ENCODE measurements at regions not wholly inside any gene's neighbourhood (a gene's known extent, or its start where the extent isn't known, plus 50 kb on each side); places are given as distances from the start of the nearest gene placed in this dataset.

- TF ChIP-seq FOXP2 (optimal IDR thresholded peaks at IDR 0.05; ENCODE audit: borderline replicate concordance, extremely low read depth, extremely low read length, insufficient read depth) (no peak), TAF1 (IDR thresholded peaks at IDR 0.05; ENCODE audit: borderline replicate concordance, insufficient read depth, low read length) (no peak), REST (IDR thresholded peaks at IDR 0.05; ENCODE audit: insufficient read depth in 1 of 2, low read depth in 2 of 2, low read length in 2 of 2) (no peak), SIN3A (IDR thresholded peaks at IDR 0.05; ENCODE audit: borderline replicate concordance, insufficient read depth, low read length) (no peak), POLR2AphosphoS5 (IDR thresholded peaks at IDR 0.05; ENCODE audit: low read depth, low read length) (no peak)
Measured at GRCh38 chr3:167920747-167921146, 175.0 kb downstream of the GOLIM4 start.

GRCh38 chr3:167919590-167919989 lies 176.1 kb downstream of the GOLIM4 start:
- TF ChIP-seq TAF1 (IDR thresholded peaks at IDR 0.05; ENCODE audit: borderline replicate concordance, insufficient read depth, low read length): no peak
- TF ChIP-seq REST (IDR thresholded peaks at IDR 0.05; ENCODE audit: insufficient read depth in 1 of 2, low read depth in 2 of 2, low read length in 2 of 2): no peak
- TF ChIP-seq POLR2AphosphoS5 (IDR thresholded peaks at IDR 0.05; ENCODE audit: low read depth, low read length): no peak
- TF ChIP-seq SIN3A (IDR thresholded peaks at IDR 0.05; ENCODE audit: borderline replicate concordance, insufficient read depth, low read length): no peak
- no peak for TF ChIP-seq FOXP2 (optimal IDR thresholded peaks at IDR 0.05; ENCODE audit: borderline replicate concordance, extremely low read depth, extremely low read length, insufficient read depth)

GRCh38 chr3:167918686-167919085 lies 177.0 kb downstream of the GOLIM4 start:
- no peak for TF ChIP-seq SIN3A (IDR thresholded peaks at IDR 0.05; ENCODE audit: borderline replicate concordance, insufficient read depth, low read length)
- no peak for TF ChIP-seq TAF1 (IDR thresholded peaks at IDR 0.05; ENCODE audit: borderline replicate concordance, insufficient read depth, low read length)
- TF ChIP-seq FOXP2 (optimal IDR thresholded peaks at IDR 0.05; ENCODE audit: borderline replicate concordance, extremely low read depth, extremely low read length, insufficient read depth): no peak
- TF ChIP-seq POLR2AphosphoS5 (IDR thresholded peaks at IDR 0.05; ENCODE audit: low read depth, low read length): no peak
- no peak for TF ChIP-seq REST (IDR thresholded peaks at IDR 0.05; ENCODE audit: insufficient read depth in 1 of 2, low read depth in 2 of 2, low read length in 2 of 2)

- no peak for TF ChIP-seq SIN3A (IDR thresholded peaks at IDR 0.05; ENCODE audit: borderline replicate concordance, insufficient read depth, low read length)
- TF ChIP-seq FOXP2 (optimal IDR thresholded peaks at IDR 0.05; ENCODE audit: borderline replicate concordance, extremely low read depth, extremely low read length, insufficient read depth): no peak
- TF ChIP-seq POLR2AphosphoS5 (IDR thresholded peaks at IDR 0.05; ENCODE audit: low read depth, low read length): no peak
- no peak for TF ChIP-seq REST (IDR thresholded peaks at IDR 0.05; ENCODE audit: insufficient read depth in 1 of 2, low read depth in 2 of 2, low read length in 2 of 2)
- no peak for TF ChIP-seq TAF1 (IDR thresholded peaks at IDR 0.05; ENCODE audit: borderline replicate concordance, insufficient read depth, low read length)
Measured at GRCh38 chr3:167918008-167918596, 177.6 kb downstream of the GOLIM4 start.
